UCSD-AML1 (cell line): ENCODE measurements at regions not wholly inside any gene's neighbourhood (a gene's known extent, or its start where the extent isn't known, plus 50 kb on each side); places are given as distances from the start of the nearest gene placed in this dataset.

Experiments
- DNase-seq: peaks from one replicate; lab custom pipeline; 2025; ENCODE audit not compliant: unreplicated experiment; lab: John Stamatoyannopoulos, UW

- DNase-seq = no peak
These were observed 168.7 kb upstream of the ITGB1 start for GRCh38 chr10:33126742-33127141.

- DNase-seq = peak; percentile 65
These were observed 167.8 kb upstream of the ITGB1 start for GRCh38 chr10:33125522-33126517.

GRCh38 chr10:33125111-33125510 lies 167.1 kb upstream of the ITGB1 start:
- no peak for DNase-seq

- no peak for DNase-seq
These were observed 165.7 kb upstream of the ITGB1 start for GRCh38 chr10:33123680-33124079.

- DNase-seq = no peak
These were observed 164.2 kb upstream of the ITGB1 start for GRCh38 chr10:33122014-33122809.

- no peak for DNase-seq
These were observed 162.7 kb upstream of the ITGB1 start for GRCh38 chr10:33120700-33121099.

GRCh38 chr10:33120275-33120674 lies 162.2 kb upstream of the ITGB1 start:
- DNase-seq = no peak

- DNase-seq = no peak
These were observed 159.8 kb upstream of the ITGB1 start for GRCh38 chr10:33117816-33118215.

- DNase-seq = no peak
These were observed 159.2 kb upstream of the ITGB1 start for GRCh38 chr10:33117230-33117629.

GRCh38 chr10:33115738-33116719 lies 158.0 kb upstream of the ITGB1 start:
- peak; percentile 25 for DNase-seq

GRCh38 chr10:33114451-33114952 lies 156.5 kb upstream of the ITGB1 start:
- no peak for DNase-seq

GRCh38 chr10:33113466-33113865 lies 155.4 kb upstream of the ITGB1 start:
- DNase-seq = no peak

GRCh38 chr10:33112831-33113455 lies 154.9 kb upstream of the ITGB1 start:
- no peak for DNase-seq

- DNase-seq = no peak
These were observed 153.5 kb upstream of the ITGB1 start for GRCh38 chr10:33111488-33112051.

- no peak for DNase-seq
These were observed 151.9 kb upstream of the ITGB1 start for GRCh38 chr10:33109788-33110469.

GRCh38 chr10:33109384-33109783 lies 151.4 kb upstream of the ITGB1 start:
- no peak for DNase-seq

GRCh38 chr10:33107953-33108352 lies 149.9 kb upstream of the ITGB1 start:
- no peak for DNase-seq

- DNase-seq = no peak
These were observed 148.7 kb upstream of the ITGB1 start for GRCh38 chr10:33106767-33107166.

GRCh38 chr10:33103863-33104379 lies 145.9 kb upstream of the ITGB1 start:
- no peak for DNase-seq
